Spleen (tissue), 11 donors: ENCODE measurements at regions not wholly inside any gene's neighbourhood (a gene's known extent, or its start where the extent isn't known, plus 50 kb on each side); places are given as distances from the start of the nearest gene placed in this dataset.

Source experiments
- DNase-seq: peaks from one replicate; pipeline ENCODE4 v3.0.0-alpha.2; 2020
- H3K27ac ChIP-seq, 8 donors: fragments of 200-600 bp; sonication (generic) in 7 of 8; 1 replicate in 4 of 8; 2 replicates in 4 of 8; pipeline versions ENCODE4 v1.5.0 to v1.8.0; 2016 to 2021; ENCODE audit warnings: inconsistent platforms in 4 of 8, mild to moderate bottlenecking in 4 of 8, moderate library complexity in 1 of 8
- H3K27me3 ChIP-seq, 7 donors: fragments of 200-600 bp; sonication (generic) in 6 of 7; replicated peaks in 1 of 7; 1 replicate in 4 of 7; 2 replicates in 3 of 7; pipeline versions ENCODE4 v1.5.0 to v1.8.0; 2016 to 2021; ENCODE audit warnings: inconsistent platforms in 3 of 7, mild to moderate bottlenecking in 1 of 7
- H3K36me3 ChIP-seq, 6 donors: fragments of 200-600 bp; sonication (generic) in 5 of 6; 1 replicate in 4 of 6; 2 replicates in 2 of 6; pipeline versions ENCODE4 v1.5.0 to v1.8.0; 2016 to 2021; ENCODE audit warnings: inconsistent platforms in 2 of 6
- H3K4me1 ChIP-seq, 6 donors: fragments of 200-600 bp; sonication (generic) in 5 of 6; 1 replicate in 3 of 6; 2 replicates in 3 of 6; pipeline versions ENCODE4 v1.5.0 to v1.8.0; 2016 to 2021; ENCODE audit warnings: inconsistent platforms in 3 of 6
- H3K4me3 ChIP-seq, 8 donors: fragments of 200-600 bp; sonication (generic) in 7 of 8; 1 replicate in 4 of 8; 2 replicates in 4 of 8; pipeline versions ENCODE4 v1.5.0 to v1.8.0; 2016 to 2021; ENCODE audit warnings: inconsistent platforms in 4 of 8, mild to moderate bottlenecking in 4 of 8, moderate library complexity in 2 of 8
- H3K9me3 ChIP-seq, 8 donors: fragments of 200-600 bp; sonication (generic) in 7 of 8; 1 replicate in 4 of 8; 2 replicates in 4 of 8; pipeline versions ENCODE4 v1.5.0 to v1.8.0; 2016 to 2021; ENCODE audit warnings: inconsistent platforms in 4 of 8
- CTCF ChIP-seq, 11 experiments: fragments of 200-600 bp in 7 of 11; fragments of 450-650 bp in 4 of 11; sonication (generic) in 4 of 11; IDR thresholded peaks in 8 of 11; conservative IDR thresholded peaks in 3 of 11; 1 replicate in 7 of 11; 2 replicates in 4 of 11; pipeline versions ENCODE4 v1.4.0 to v1.8.0; 2016 to 2021; ENCODE audit warnings: antibody characterized with exemption in 11 of 11, inconsistent platforms in 4 of 11, mild to moderate bottlenecking in 1 of 11
- POLR2A ChIP-seq, 3 donors: fragments of 450-650 bp; IDR thresholded peaks; one replicate each; pipeline ENCODE4 v1.5.1; 2017; ENCODE audit warnings: antibody characterized with exemption in 3 of 3, mild to moderate bottlenecking in 1 of 3
- POLR2AphosphoS5 ChIP-seq, 3 donors: sonication (generic); formaldehyde crosslinking; IDR thresholded peaks; one replicate each; pipeline ENCODE4 v1.5.1; 2017; ENCODE audit warnings: antibody characterized with exemption in 3 of 3
- WGBS, 5 donors: extraction: QIAGEN DNeasy Blood & Tissue Kit in 3 of 5; methylation state at CpG; one replicate each; pipeline versions ENCODE4 v1.1.5 to v1.1.7; 2013 to 2018; 5-methylcytosine and 5-hydroxymethylcytosine counted together
- intact Hi-C: fragments of 100-400 bp; cut with DNase I; formaldehyde crosslinking; loops from one replicate; pipeline ENCODE4 v1.15.0; 2023; ENCODE audit warnings: low total_unique reads
- donor health status: healthy with polysubstance abuse.
- donor health status: DM: no; HTN: no; CAD: no; lungs with moderate emphysema.
- donor health status: DM: no; HTN: no; CAD: no.
- donor health status: Bipolar disorder and iron deficiency.
- donor health status: healthy.
- donor health status: DM: no; HTN: no; CAD: no.
- donor health status: DM: yes; HTN: yes; CAD: no.

- 37 to 67% (median 53%) methylated on average over 2 of the region's 2 CpGs for WGBS, 5 donors
- H3K4me3 ChIP-seq = no peak overlapping the region
- H3K36me3 ChIP-seq = no peaks in the 10 kb centered on the region
- DNase-seq = no peak
- H3K4me1 ChIP-seq = no peaks in the 10 kb centered on the region
- TF ChIP-seq POLR2AphosphoS5 (IDR thresholded peaks at IDR 0.05) (no peak), CTCF (IDR thresholded peaks at IDR 0.05 in 8 of 11, conservative IDR thresholded peaks at IDR 0.05 in 3 of 11) (no peak), POLR2A (IDR thresholded peaks at IDR 0.05) (no peak)
- intact Hi-C loops = no loop called here
- H3K27ac ChIP-seq = no peak overlapping the region
- no peaks in the 10 kb centered on the region for H3K27me3 ChIP-seq
- H3K9me3 ChIP-seq = no peaks in the 10 kb centered on the region
Observed at GRCh38 chr9:103894184-103894583, 199.9 kb upstream of the SMC2 start.

GRCh38 chr9:103898550-103898949, 195.6 kb upstream of the SMC2 start:
- no peaks in the 10 kb centered on the region for H3K4me1 ChIP-seq
- TF ChIP-seq POLR2A (IDR thresholded peaks at IDR 0.05) (no peak), CTCF (IDR thresholded peaks at IDR 0.05 in 8 of 11, conservative IDR thresholded peaks at IDR 0.05 in 3 of 11) (no peak), POLR2AphosphoS5 (IDR thresholded peaks at IDR 0.05) (no peak)
- no peak for DNase-seq
- 28 to 50% (median 39%) methylated on average over 1 of the region's 1 CpG for WGBS, 5 donors
- no peaks in the 10 kb centered on the region for H3K27me3 ChIP-seq
- H3K36me3 ChIP-seq = no peaks in the 10 kb centered on the region
- intact Hi-C loops = no loop called here
- H3K9me3 ChIP-seq = no peaks in the 10 kb centered on the region
- H3K27ac ChIP-seq = no peak overlapping the region
- H3K4me3 ChIP-seq = no peak overlapping the region

- Histone ChIP-seq H3K9me3 (no peaks in the 10 kb centered on the region), H3K27me3 (no peaks in the 10 kb centered on the region), H3K4me1 (no peaks in the 10 kb centered on the region), H3K27ac (no peak overlapping the region), H3K4me3 (no peak overlapping the region), H3K36me3 (no peaks in the 10 kb centered on the region)
- 13 to 50% (median 19%) methylated on average over 1 of the region's 1 CpG for WGBS, 5 donors
- no peak for TF ChIP-seq POLR2A (IDR thresholded peaks at IDR 0.05)
- no peak for TF ChIP-seq CTCF (IDR thresholded peaks at IDR 0.05 in 8 of 11, conservative IDR thresholded peaks at IDR 0.05 in 3 of 11)
- no peak for TF ChIP-seq POLR2AphosphoS5 (IDR thresholded peaks at IDR 0.05)
- DNase-seq = no peak
- intact Hi-C loops = no loop called here
Observed at GRCh38 chr9:103899866-103900265, 194.2 kb upstream of the SMC2 start.

- Histone ChIP-seq H3K4me3 (no peak overlapping the region), H3K27ac (no peak overlapping the region), H3K36me3 (no peaks in the 10 kb centered on the region), H3K27me3 (no peaks in the 10 kb centered on the region), H3K9me3 (no peaks in the 10 kb centered on the region), H3K4me1 (no peaks in the 10 kb centered on the region)
- DNase-seq = no peak
- 54 to 76% (median 68%) methylated on average over 2 of the region's 2 CpGs for WGBS, 5 donors
- intact Hi-C loops = no loop called here
- no peak for TF ChIP-seq POLR2A (IDR thresholded peaks at IDR 0.05)
- no peak for TF ChIP-seq CTCF (IDR thresholded peaks at IDR 0.05 in 8 of 11, conservative IDR thresholded peaks at IDR 0.05 in 3 of 11)
- TF ChIP-seq POLR2AphosphoS5 (IDR thresholded peaks at IDR 0.05) = no peak
Observed at GRCh38 chr9:103900466-103900865, 193.6 kb upstream of the SMC2 start.
